GM10248 (cell line): ENCODE measurements at regions not wholly inside any gene's neighbourhood (a gene's known extent, or its start where the extent isn't known, plus 50 kb on each side); places are given as distances from the start of the nearest gene placed in this dataset.
"Not testable (repeated sequence)": the region's sequence is repeated elsewhere in the genome, so short reads cannot be mapped to it uniquely, and the experiment has no call there.

ENCODE experiments used
- CTCF ChIA-PET: fragments of 300-600 bp; sonication (Branson Sonifier 250); formaldehyde crosslinking; extraction: SDS; loops from one replicate; lab custom pipeline; 2021; ENCODE audit warnings: antibody characterized with exemption; lab: Yijun Ruan, JAX
- POLR2A ChIA-PET: fragments of 350-650 bp; sonication (Branson Sonifier 250); formaldehyde crosslinking; extraction: SDS; loops from one replicate; lab custom pipeline; 2020; ENCODE audit warnings: antibody characterized with exemption; lab: Yijun Ruan, JAX
- DNase-seq: peaks from one replicate; pipeline ENCODE4 v3.0.0; 2012; ENCODE audit errors: extremely low spot score
- TF ChIP-seq, protein P1 (sequence below): IDR thresholded peaks from 2 replicates; pipeline ENCODE4 v1.5.1; 2012; ENCODE audit warnings: mild to moderate bottlenecking, low read depth; ENCODE audit errors: extremely low read depth, missing control alignments, control extremely low read depth

DNA sequence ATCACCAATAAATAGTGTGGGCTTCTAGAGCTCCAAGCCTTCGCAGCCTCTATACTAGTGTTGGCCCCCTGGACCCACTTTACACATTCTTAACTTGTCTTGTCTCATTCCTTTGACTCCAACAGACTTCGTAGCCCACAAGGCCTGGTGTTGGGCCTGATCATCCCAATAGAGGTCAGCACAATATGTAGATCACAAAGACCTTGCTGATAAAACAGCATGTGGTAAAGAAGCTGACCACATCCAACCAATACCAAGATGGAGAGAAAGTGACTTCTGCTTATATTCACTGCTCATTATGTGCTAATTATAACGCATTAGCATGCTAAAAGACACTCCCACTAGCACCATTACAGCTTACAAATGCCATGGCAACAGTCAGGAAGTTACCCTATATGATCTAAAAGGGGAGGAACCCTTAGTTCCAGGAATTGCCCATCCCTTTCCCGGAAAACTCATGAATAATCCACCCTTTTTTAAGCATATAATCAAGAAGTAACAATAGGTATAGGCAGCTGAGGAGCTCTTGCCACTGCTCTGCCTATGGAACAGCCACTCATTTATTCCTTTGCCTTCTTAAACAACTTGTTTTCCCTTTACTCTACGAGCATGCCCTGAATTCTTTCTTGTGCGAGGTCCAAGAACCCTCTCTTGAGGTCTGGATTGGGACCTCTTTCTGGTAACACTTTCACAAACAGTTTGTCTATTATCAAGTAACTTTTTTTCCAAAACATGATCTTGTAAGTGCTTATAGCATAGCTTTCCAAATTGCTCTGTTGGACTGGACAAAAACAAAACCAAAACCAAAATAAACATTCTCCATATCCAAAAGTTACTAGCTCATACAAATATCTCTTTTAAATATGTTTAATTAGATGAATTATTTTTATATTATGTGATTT is 54.6 kb upstream of the ECHDC1 start:
- no peak for DNase-seq
- TF ChIP-seq, protein P1, sequence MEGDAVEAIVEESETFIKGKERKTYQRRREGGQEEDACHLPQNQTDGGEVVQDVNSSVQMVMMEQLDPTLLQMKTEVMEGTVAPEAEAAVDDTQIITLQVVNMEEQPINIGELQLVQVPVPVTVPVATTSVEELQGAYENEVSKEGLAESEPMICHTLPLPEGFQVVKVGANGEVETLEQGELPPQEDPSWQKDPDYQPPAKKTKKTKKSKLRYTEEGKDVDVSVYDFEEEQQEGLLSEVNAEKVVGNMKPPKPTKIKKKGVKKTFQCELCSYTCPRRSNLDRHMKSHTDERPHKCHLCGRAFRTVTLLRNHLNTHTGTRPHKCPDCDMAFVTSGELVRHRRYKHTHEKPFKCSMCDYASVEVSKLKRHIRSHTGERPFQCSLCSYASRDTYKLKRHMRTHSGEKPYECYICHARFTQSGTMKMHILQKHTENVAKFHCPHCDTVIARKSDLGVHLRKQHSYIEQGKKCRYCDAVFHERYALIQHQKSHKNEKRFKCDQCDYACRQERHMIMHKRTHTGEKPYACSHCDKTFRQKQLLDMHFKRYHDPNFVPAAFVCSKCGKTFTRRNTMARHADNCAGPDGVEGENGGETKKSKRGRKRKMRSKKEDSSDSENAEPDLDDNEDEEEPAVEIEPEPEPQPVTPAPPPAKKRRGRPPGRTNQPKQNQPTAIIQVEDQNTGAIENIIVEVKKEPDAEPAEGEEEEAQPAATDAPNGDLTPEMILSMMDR, result no peak
- CTCF ChIA-PET, result interaction anchor here (1.0 to 1.3 kb wide), 2 partner anchors 15 to 22 kb away, joined by 3 to 4 read pairs; no protein-coding TSS in a partner anchor

DNA sequence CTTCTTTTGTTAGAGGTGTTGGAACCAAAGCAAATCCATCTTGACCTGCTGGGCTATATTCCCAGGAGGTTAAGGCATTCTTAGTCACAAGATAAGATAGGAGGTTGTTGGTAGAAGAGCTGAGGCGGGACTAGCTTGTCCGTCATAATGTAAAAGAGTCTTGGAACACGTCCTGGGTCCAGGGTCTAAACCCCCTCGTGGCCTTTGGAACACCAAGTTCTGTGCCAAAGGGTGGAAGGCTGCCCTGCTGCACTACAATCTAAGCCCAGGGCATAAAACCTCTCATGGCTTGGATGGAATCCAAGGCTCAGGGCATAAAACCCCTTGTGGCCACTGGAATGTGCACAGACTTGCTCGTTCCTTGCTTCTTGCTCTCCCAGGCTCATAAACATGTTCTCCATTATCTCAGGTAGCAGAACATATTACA is 53.8 kb upstream of the ECHDC1 start:
- CTCF ChIA-PET, DNase-seq, POLR2A ChIA-PET: not testable (repeated sequence)

More for the DNA sequence above, 54.6 kb upstream of the ECHDC1 start:
- POLR2A ChIA-PET, result no interaction called here
